ENCODE measurements at regions not wholly inside any gene's neighbourhood (a gene's known extent, or its start where the extent isn't known, plus 50 kb on each side); places are given as distances from the start of the nearest gene placed in this dataset.

DNA sequence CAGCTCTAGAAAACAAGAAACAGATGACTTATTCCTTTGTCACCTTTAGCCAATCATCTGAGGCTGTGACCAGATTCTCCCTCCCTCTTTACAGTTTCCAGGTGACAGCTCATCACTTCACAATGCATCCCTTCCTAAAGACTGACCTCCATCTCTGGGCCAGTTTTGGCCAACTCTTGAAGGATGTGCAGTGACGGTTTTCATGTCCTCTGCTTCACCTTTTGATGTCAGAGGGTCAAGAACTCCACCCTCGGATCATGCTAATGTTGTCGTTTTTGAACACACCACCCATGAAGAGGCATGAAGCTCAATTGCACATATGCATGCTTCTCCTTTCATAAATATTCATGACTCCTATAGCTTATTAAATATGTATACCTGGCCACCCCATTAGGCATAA is 161.2 kb upstream of the SYNPR start:
- H3K36me3 Mint-ChIP-seq (ENCODE audit: low read depth), result no peaks in the 10 kb centered on the region; the same call in 1 of the 2 replicates
- no peaks in the 10 kb centered on the region; the same call in 1 of the 2 replicates for H3K27me3 Mint-ChIP-seq (ENCODE audit: insufficient read depth)
- H3K4me3 Mint-ChIP-seq, result no peak overlapping the region
- no peak for TF ChIP-seq CTCF (IDR thresholded peaks at IDR 0.05)
- H3K27ac Mint-ChIP-seq, result no peak overlapping the region
- H3K9me3 Mint-ChIP-seq, result peaks cover 29% of the 10 kb centered on the region
- H3K4me1 Mint-ChIP-seq (ENCODE audit: low read depth), result no peaks in the 10 kb centered on the region
- DNase-seq, result no peak

- TF ChIP-seq CTCF (IDR thresholded peaks at IDR 0.05), result no peak
- no peak for DNase-seq
- no peak overlapping the region for H3K4me3 Mint-ChIP-seq
- H3K36me3 Mint-ChIP-seq (ENCODE audit: low read depth), result no peaks in the 10 kb centered on the region; the same call in 1 of the 2 replicates
- no peak overlapping the region for H3K27ac Mint-ChIP-seq
- no peaks in the 10 kb centered on the region; the same call in 1 of the 2 replicates for H3K27me3 Mint-ChIP-seq (ENCODE audit: insufficient read depth)
- H3K9me3 Mint-ChIP-seq, result peaks cover 33% of the 10 kb centered on the region
- no peaks in the 10 kb centered on the region for H3K4me1 Mint-ChIP-seq (ENCODE audit: low read depth)
Measured at GRCh38 chr3:63124090-63124489, 154.0 kb upstream of the SYNPR start.

DNA sequence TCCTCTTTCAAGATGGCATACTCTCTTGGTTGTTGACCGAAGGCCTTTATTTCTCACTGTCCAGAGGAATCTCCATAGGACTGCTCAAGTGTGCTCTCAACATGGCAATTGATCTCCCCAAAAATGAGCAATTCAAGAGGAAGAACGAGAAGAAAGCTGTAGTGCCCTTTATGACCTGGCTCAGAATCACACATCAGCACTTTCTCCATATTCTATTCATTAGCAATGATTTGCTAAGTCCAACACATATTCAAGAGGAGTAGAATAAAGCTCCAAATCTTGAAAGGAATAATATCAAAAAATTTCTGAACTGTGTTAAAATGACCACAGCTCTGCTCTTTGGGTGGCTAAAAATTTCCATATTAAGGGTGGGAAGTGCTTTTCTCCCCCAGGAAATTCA is 151.6 kb upstream of the SYNPR start:
- no peaks in the 10 kb centered on the region; the same call in 1 of the 2 replicates for H3K27me3 Mint-ChIP-seq (ENCODE audit: insufficient read depth)
- H3K27ac Mint-ChIP-seq, result no peak overlapping the region
- no peaks in the 10 kb centered on the region for H3K36me3 Mint-ChIP-seq (ENCODE audit: low read depth)
- no peak for TF ChIP-seq CTCF (IDR thresholded peaks at IDR 0.05)
- H3K4me3 Mint-ChIP-seq, result no peak overlapping the region
- H3K4me1 Mint-ChIP-seq (ENCODE audit: low read depth), result no peaks in the 10 kb centered on the region
- H3K9me3 Mint-ChIP-seq, result peaks cover 29% of the 10 kb centered on the region
- no peak for DNase-seq

DNA sequence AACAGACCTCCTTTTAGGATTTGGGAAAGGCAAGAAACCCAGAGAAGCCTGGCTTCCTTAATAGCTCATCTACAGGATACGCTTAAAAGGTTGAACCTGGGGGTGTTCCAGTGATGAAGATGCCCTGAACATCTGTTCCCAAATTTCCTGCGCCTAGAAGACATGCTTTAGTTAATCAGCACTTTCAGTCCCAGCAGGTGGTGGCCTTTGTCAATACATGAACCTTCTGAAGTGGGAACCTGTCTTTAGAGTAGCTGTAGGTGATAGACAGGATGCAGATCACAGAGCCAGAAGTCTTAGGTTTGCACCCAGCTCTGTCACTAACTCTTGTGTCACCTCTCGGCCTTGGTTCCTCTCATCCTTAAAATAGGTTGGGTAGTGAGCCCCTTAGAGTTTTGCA is 149.7 kb upstream of the SYNPR start:
- H3K4me1 Mint-ChIP-seq (ENCODE audit: low read depth), result no peaks in the 10 kb centered on the region
- H3K9me3 Mint-ChIP-seq, result peaks cover 29% of the 10 kb centered on the region
- H3K27ac Mint-ChIP-seq, result no peak overlapping the region
- no peak for DNase-seq
- H3K27me3 Mint-ChIP-seq (ENCODE audit: insufficient read depth), result no peaks in the 10 kb centered on the region; the same call in 1 of the 2 replicates
- no peak for TF ChIP-seq CTCF (IDR thresholded peaks at IDR 0.05)
- no peak overlapping the region for H3K4me3 Mint-ChIP-seq
- no peaks in the 10 kb centered on the region for H3K36me3 Mint-ChIP-seq (ENCODE audit: low read depth)

DNA sequence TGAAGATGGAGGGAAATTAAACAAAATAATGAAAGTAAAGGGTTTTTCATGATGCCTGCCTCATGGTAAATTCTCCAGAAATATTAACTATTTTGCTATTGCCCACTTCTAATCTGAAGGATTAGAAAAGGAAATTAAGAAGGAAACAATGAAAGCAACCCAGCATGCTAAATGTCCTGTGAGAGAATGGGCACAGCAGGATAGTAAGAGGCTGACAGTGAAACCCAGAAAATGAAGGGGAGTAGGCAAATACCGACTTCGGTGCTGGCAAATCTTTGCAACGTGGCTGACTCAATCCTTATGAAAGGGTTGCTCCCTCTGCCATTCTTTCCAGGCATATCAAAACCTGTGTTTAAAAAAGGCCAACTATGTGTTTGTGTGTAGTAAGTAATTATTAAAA is 147.5 kb upstream of the SYNPR start:
- H3K27me3 Mint-ChIP-seq (ENCODE audit: insufficient read depth), result no peaks in the 10 kb centered on the region; the same call in 1 of the 2 replicates

More for the DNA sequence above, 147.5 kb upstream of the SYNPR start:
- Mint-ChIP-seq H3K4me3 (no peak overlapping the region), H3K4me1 (ENCODE audit: low read depth) (no peaks in the 10 kb centered on the region), H3K27ac (no peak overlapping the region), H3K9me3 (peaks cover 38% of the 10 kb centered on the region), H3K36me3 (ENCODE audit: low read depth) (no peaks in the 10 kb centered on the region)
- no peak for DNase-seq
- no peak for TF ChIP-seq CTCF (IDR thresholded peaks at IDR 0.05)

Data from HFFc6 (cell line).